KMS-11 (cell line): ENCODE measurements at regions not wholly inside any gene's neighbourhood (a gene's known extent, or its start where the extent isn't known, plus 50 kb on each side); places are given as distances from the start of the nearest gene placed in this dataset.

ENCODE experiments used
- H2AFZ ChIP-seq: fragments of 200-600 bp; sonication (generic); 2 replicates; pipeline ENCODE4 v1.6.1; 2016; ENCODE audit warnings: antibody characterized with exemption, mixed run types, low read depth
- H3K27ac ChIP-seq: fragments of 200-600 bp; sonication (generic); 2 replicates; pipeline ENCODE4 v1.6.1; 2016; ENCODE audit warnings: mild to moderate bottlenecking, mixed run types
- H3K27me3 ChIP-seq: fragments of 200-600 bp; sonication (generic); 2 replicates; pipeline ENCODE4 v1.6.1; 2017; ENCODE audit warnings: mild to moderate bottlenecking, low read depth, mixed run types, moderate library complexity; ENCODE audit not compliant: insufficient read depth
- H3K36me3 ChIP-seq: fragments of 200-600 bp; sonication (generic); 2 replicates; pipeline ENCODE4 v1.6.1; 2017; ENCODE audit warnings: mild to moderate bottlenecking, mixed run types; ENCODE audit not compliant: insufficient read depth
- H3K4me1 ChIP-seq: fragments of 200-600 bp; sonication (generic); 2 replicates; pipeline ENCODE4 v1.6.1; 2016; ENCODE audit warnings: mild to moderate bottlenecking, low read depth, mixed run types; ENCODE audit not compliant: poor library complexity, severe bottlenecking
- H3K4me2 ChIP-seq: fragments of 200-600 bp; sonication (generic); 2 replicates; pipeline ENCODE4 v1.7.0; 2016; ENCODE audit warnings: mild to moderate bottlenecking, mixed run types
- H3K4me3 ChIP-seq: fragments of 200-600 bp; sonication (generic); IDR thresholded peaks from 2 replicates; pipeline ENCODE4 v1.6.1; 2017; ENCODE audit warnings: low read depth, low read length, mixed read lengths; ENCODE audit not compliant: insufficient read depth
- H3K79me2 ChIP-seq: fragments of 200-600 bp; sonication (generic); 2 replicates; pipeline ENCODE4 v1.6.1; 2016; ENCODE audit warnings: low read depth, mixed run types; ENCODE audit not compliant: insufficient read depth
- H3K9ac ChIP-seq: fragments of 200-600 bp; sonication (generic); 2 replicates; pipeline ENCODE4 v1.6.1; 2016; ENCODE audit warnings: mild to moderate bottlenecking, mixed run types
- H4K20me1 ChIP-seq: fragments of 200-600 bp; sonication (generic); 2 replicates; pipeline ENCODE4 v1.6.1; 2016; ENCODE audit warnings: mild to moderate bottlenecking, mixed run types; ENCODE audit not compliant: insufficient read depth
- TF ChIP-seq, protein P1 (sequence below): fragments of 200-600 bp; sonication (generic); conservative IDR thresholded peaks from 2 replicates; pipeline ENCODE4 v1.6.1; 2017; ENCODE audit warnings: low read depth, mild to moderate bottlenecking, antibody characterized with exemption, low read length, moderate library complexity, mixed read lengths

- Histone ChIP-seq H3K9ac (no peak overlapping the region), H3K36me3 (no peaks in the 10 kb centered on the region), H3K27ac (no peak overlapping the region), H4K20me1 (no peaks in the 10 kb centered on the region), H3K79me2 (no peaks in the 10 kb centered on the region), H3K27me3 (no peaks in the 10 kb centered on the region), H3K4me1 (no peaks in the 10 kb centered on the region), H2AFZ (no peak overlapping the region), H3K4me2 (no peak overlapping the region), H3K4me3 (no peak overlapping the region)
- TF ChIP-seq, protein P1, sequence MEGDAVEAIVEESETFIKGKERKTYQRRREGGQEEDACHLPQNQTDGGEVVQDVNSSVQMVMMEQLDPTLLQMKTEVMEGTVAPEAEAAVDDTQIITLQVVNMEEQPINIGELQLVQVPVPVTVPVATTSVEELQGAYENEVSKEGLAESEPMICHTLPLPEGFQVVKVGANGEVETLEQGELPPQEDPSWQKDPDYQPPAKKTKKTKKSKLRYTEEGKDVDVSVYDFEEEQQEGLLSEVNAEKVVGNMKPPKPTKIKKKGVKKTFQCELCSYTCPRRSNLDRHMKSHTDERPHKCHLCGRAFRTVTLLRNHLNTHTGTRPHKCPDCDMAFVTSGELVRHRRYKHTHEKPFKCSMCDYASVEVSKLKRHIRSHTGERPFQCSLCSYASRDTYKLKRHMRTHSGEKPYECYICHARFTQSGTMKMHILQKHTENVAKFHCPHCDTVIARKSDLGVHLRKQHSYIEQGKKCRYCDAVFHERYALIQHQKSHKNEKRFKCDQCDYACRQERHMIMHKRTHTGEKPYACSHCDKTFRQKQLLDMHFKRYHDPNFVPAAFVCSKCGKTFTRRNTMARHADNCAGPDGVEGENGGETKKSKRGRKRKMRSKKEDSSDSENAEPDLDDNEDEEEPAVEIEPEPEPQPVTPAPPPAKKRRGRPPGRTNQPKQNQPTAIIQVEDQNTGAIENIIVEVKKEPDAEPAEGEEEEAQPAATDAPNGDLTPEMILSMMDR: no peak
Measured at GRCh38 chr2:204272610-204273287, 272.5 kb upstream of the PARD3B start.

DNA sequence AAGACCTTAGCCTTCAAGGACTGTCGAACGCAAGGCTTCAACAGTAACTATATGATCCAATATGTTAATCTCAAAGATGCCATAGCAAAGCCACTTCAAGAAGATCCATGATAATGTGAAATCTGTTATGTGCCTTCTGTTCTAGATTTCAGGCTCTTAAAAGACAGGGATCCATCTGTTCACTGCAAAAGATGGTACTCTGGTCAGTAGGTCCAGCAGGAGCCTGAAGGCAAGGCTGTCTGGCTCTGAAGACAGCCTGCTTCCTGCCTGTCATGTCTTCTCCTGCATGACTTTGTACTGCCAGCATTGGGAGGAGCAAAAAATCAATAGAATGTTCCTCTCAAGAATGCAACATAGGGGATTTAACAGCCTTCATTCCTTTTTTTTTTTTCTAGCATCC is 270.8 kb upstream of the PARD3B start:
- no peaks in the 10 kb centered on the region for H3K36me3 ChIP-seq
- H3K79me2 ChIP-seq: no peaks in the 10 kb centered on the region
- no peak overlapping the region for H2AFZ ChIP-seq
- no peak overlapping the region for H3K9ac ChIP-seq
- H3K4me2 ChIP-seq: no peak overlapping the region
- TF ChIP-seq, protein P1: no peak
- H3K27ac ChIP-seq: no peak overlapping the region
- no peaks in the 10 kb centered on the region for H3K27me3 ChIP-seq
- no peaks in the 10 kb centered on the region for H3K4me1 ChIP-seq
- no peak overlapping the region for H3K4me3 ChIP-seq
- no peaks in the 10 kb centered on the region for H4K20me1 ChIP-seq

DNA sequence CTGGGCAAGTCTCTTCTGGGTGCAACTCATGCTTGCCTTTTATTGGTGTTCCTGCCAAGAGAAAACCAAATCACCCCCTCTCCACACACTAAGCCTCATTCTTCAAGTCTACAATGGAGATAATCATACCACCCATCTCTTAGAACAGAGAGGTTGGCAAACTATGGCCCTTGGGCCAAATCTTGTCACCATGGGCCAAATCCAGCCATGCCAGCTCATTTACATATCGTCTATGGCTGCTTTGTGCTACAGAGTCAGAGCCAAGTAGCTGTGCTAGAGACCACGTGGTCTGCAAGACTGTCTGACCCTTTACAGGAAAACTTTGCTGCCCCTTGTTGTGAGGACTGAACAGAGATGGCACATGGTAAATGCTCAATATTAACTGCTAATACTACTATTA is 270.3 kb upstream of the PARD3B start:
- Histone ChIP-seq H3K4me2 (no peak overlapping the region), H3K79me2 (no peaks in the 10 kb centered on the region), H3K9ac (no peak overlapping the region), H2AFZ (no peak overlapping the region), H3K27ac (no peak overlapping the region), H3K36me3 (no peaks in the 10 kb centered on the region), H3K4me1 (no peaks in the 10 kb centered on the region), H4K20me1 (no peaks in the 10 kb centered on the region), H3K27me3 (no peaks in the 10 kb centered on the region), H3K4me3 (no peak overlapping the region)
- TF ChIP-seq, protein P1: no peak

GRCh38 chr2:204277226-204277625 is 268.0 kb upstream of the PARD3B start:
- no peak overlapping the region for H2AFZ ChIP-seq
- TF ChIP-seq, protein P1: no peak
- H3K4me3 ChIP-seq: no peak overlapping the region
- H3K4me2 ChIP-seq: no peak overlapping the region
- H3K4me1 ChIP-seq: no peaks in the 10 kb centered on the region
- H3K27ac ChIP-seq: no peak overlapping the region
- no peak overlapping the region for H3K9ac ChIP-seq
- H3K79me2 ChIP-seq: no peaks in the 10 kb centered on the region
- H3K27me3 ChIP-seq: no peaks in the 10 kb centered on the region
- H3K36me3 ChIP-seq: no peaks in the 10 kb centered on the region
- H4K20me1 ChIP-seq: no peaks in the 10 kb centered on the region
